ENCODE measurements at regions not wholly inside any gene's neighbourhood (a gene's known extent, or its start where the extent isn't known, plus 50 kb on each side); places are given as distances from the start of the nearest gene placed in this dataset.

- TF ChIP-seq, protein P1, sequence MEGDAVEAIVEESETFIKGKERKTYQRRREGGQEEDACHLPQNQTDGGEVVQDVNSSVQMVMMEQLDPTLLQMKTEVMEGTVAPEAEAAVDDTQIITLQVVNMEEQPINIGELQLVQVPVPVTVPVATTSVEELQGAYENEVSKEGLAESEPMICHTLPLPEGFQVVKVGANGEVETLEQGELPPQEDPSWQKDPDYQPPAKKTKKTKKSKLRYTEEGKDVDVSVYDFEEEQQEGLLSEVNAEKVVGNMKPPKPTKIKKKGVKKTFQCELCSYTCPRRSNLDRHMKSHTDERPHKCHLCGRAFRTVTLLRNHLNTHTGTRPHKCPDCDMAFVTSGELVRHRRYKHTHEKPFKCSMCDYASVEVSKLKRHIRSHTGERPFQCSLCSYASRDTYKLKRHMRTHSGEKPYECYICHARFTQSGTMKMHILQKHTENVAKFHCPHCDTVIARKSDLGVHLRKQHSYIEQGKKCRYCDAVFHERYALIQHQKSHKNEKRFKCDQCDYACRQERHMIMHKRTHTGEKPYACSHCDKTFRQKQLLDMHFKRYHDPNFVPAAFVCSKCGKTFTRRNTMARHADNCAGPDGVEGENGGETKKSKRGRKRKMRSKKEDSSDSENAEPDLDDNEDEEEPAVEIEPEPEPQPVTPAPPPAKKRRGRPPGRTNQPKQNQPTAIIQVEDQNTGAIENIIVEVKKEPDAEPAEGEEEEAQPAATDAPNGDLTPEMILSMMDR (conservative IDR thresholded peaks at IDR 0.05), result no peak
- no peak for TF ChIP-seq ZFX (IDR thresholded peaks at IDR 0.05)
These were observed 224.7 kb downstream of the AACS start for GRCh38 chr12:125289970-125290369.
